K562 (cell line): ENCODE measurements at regions not wholly inside any gene's neighbourhood (a gene's known extent, or its start where the extent isn't known, plus 50 kb on each side); places are given as distances from the start of the nearest gene placed in this dataset.

Experiments used
- ATF3 ChIP-seq, 2 experiments: fragments of 450-650 bp in 1 of 2; sonication (generic) in 1 of 2; formaldehyde crosslinking in 1 of 2; IDR thresholded peaks in 1 of 2; conservative IDR thresholded peaks in 1 of 2; 2 replicates each; pipeline versions ENCODE4 v1.6.1 to v1.8.1; 2016 to 2023; ENCODE audit warnings: mild to moderate bottlenecking in 2 of 2, moderate library complexity in 2 of 2, inconsistent platforms in 1 of 2, missing genetic modification reagents in 1 of 2
- CCNT2 ChIP-seq: IDR thresholded peaks from 2 replicates; pipeline ENCODE4 v1.6.1; 2011; ENCODE audit warnings: borderline replicate concordance, low read depth, mild to moderate bottlenecking, moderate library complexity, mixed read lengths, low read length; ENCODE audit not compliant: insufficient read length; ENCODE audit errors: extremely low read depth
- EWSR1 ChIP-seq: fragments of 450-650 bp; IDR thresholded peaks from 2 replicates; pipeline ENCODE4 v1.6.1; 2018; ENCODE audit warnings: borderline replicate concordance, mild to moderate bottlenecking, low read depth, moderate library complexity; ENCODE audit not compliant: partially characterized antibody
- FOS ChIP-seq: IDR thresholded peaks from 3 replicates; pipeline ENCODE4 v1.6.1; 2011; ENCODE audit not compliant: insufficient read length; ENCODE audit errors: extremely low read depth
- NCOA1 ChIP-seq: fragments of 450-650 bp; IDR thresholded peaks from 2 replicates; pipeline ENCODE4 v1.6.1; 2016; ENCODE audit warnings: low read depth
- POLR3G ChIP-seq: IDR thresholded peaks from 2 replicates; pipeline ENCODE4 v1.6.1; 2011; ENCODE audit not compliant: insufficient read length, insufficient replicate concordance; ENCODE audit errors: extremely low read depth
- PYGO2 ChIP-seq: fragments of 450-650 bp; IDR thresholded peaks from 2 replicates; pipeline ENCODE4 v1.6.1; 2016; ENCODE audit warnings: mild to moderate bottlenecking, missing genetic modification characterization, moderate library complexity, missing compliant biosample characterization
- SUPT5H ChIP-seq: fragments of 450-650 bp; IDR thresholded peaks from 2 replicates; pipeline ENCODE4 v1.6.1; 2016
- ZNF696 ChIP-seq: fragments of 250-450 bp; sonication (Bioruptor Pico); conservative IDR thresholded peaks from 2 replicates; pipeline ENCODE4 v1.4.0; 2020; ENCODE audit warnings: mild to moderate bottlenecking, moderate library complexity
- TF ChIP-seq, protein P1 (sequence below): fragments of 250-450 bp; sonication (Bioruptor Pico); IDR thresholded peaks from 2 replicates; pipeline ENCODE4 v1.8.0; 2022; ENCODE audit warnings: inconsistent platforms
- TF ChIP-seq, protein P2 (sequence below): fragments of 450-650 bp; formaldehyde crosslinking; IDR thresholded peaks from 2 replicates; pipeline ENCODE4 v1.4.0; 2022; ENCODE audit warnings: missing genetic modification characterization

- no peak for TF ChIP-seq EWSR1
- TF ChIP-seq, protein P1, sequence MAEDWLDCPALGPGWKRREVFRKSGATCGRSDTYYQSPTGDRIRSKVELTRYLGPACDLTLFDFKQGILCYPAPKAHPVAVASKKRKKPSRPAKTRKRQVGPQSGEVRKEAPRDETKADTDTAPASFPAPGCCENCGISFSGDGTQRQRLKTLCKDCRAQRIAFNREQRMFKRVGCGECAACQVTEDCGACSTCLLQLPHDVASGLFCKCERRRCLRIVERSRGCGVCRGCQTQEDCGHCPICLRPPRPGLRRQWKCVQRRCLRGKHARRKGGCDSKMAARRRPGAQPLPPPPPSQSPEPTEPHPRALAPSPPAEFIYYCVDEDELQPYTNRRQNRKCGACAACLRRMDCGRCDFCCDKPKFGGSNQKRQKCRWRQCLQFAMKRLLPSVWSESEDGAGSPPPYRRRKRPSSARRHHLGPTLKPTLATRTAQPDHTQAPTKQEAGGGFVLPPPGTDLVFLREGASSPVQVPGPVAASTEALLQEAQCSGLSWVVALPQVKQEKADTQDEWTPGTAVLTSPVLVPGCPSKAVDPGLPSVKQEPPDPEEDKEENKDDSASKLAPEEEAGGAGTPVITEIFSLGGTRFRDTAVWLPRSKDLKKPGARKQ = no peak
- TF ChIP-seq, protein P2, sequence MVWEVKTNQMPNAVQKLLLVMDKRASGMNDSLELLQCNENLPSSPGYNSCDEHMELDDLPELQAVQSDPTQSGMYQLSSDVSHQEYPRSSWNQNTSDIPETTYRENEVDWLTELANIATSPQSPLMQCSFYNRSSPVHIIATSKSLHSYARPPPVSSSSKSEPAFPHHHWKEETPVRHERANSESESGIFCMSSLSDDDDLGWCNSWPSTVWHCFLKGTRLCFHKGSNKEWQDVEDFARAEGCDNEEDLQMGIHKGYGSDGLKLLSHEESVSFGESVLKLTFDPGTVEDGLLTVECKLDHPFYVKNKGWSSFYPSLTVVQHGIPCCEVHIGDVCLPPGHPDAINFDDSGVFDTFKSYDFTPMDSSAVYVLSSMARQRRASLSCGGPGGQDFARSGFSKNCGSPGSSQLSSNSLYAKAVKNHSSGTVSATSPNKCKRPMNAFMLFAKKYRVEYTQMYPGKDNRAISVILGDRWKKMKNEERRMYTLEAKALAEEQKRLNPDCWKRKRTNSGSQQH (CRISPR knock-in tag) = no peak
- no peak for TF ChIP-seq ZNF696 (CRISPR knock-in tag)
- no peak for TF ChIP-seq NCOA1
- TF ChIP-seq ATF3 (IDR thresholded peaks at IDR 0.05) = no peak
- no peak for TF ChIP-seq ATF3 (CRISPR knock-in tag; conservative IDR thresholded peaks at IDR 0.05)
- no peak for TF ChIP-seq POLR3G
- no peak for TF ChIP-seq CCNT2
- no peak for TF ChIP-seq FOS
- no peak for TF ChIP-seq SUPT5H
- TF ChIP-seq PYGO2 (tag) = no peak
Observed at GRCh38 chr1:98048751-98049325, 128.0 kb upstream of the DPYD start (continued).
